Smooth muscle cell of the brain vasculature (primary cell): ENCODE measurements at regions not wholly inside any gene's neighbourhood (a gene's known extent, or its start where the extent isn't known, plus 50 kb on each side); places are given as distances from the start of the nearest gene placed in this dataset.
"Not testable (repeated sequence)": the region's sequence is repeated elsewhere in the genome, so short reads cannot be mapped to it uniquely, and the experiment has no call there.

Source experiments
- DNase-seq: peaks from one replicate; pipeline ENCODE4 v3.0.0-alpha.2; 2012; ENCODE audit warnings: low read depth, low spot score

GRCh38 chr10:84571146-84571545, 242.8 kb downstream of the CCSER2 start:
- DNase-seq, result no peak

- DNase-seq, result no peak
Observed at GRCh38 chr10:84574102-84574501, 245.7 kb downstream of the CCSER2 start.

- no peak for DNase-seq
Observed at GRCh38 chr10:84581976-84582375, 253.6 kb downstream of the CCSER2 start.

GRCh38 chr10:84583501-84583900, 255.1 kb downstream of the CCSER2 start:
- DNase-seq, result no peak

DNA sequence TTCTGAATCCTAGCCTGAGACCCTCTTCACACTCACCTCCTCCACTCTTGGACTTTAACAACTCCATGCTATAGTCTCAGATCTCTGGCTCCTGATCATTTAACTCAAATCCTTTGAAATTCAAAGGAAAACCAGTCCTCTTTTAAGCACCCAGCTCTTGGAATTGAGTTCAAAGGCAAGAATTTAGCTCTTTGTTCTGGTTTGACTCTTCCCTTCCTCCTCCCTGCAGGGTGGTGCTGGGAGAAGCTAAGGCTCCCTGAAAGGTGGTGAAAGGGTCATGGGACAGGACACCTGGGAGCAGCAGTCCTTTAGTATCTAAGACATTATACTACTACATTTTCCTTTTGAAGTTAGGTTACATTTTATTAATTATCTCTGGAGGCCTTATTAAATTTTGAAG, 259.4 kb downstream of the CCSER2 start:
- no peak for DNase-seq

GRCh38 chr10:84588426-84588825, 260.0 kb downstream of the CCSER2 start:
- no peak for DNase-seq

- no peak for DNase-seq
Observed at GRCh38 chr10:84588971-84589370, 260.6 kb downstream of the CCSER2 start.

GRCh38 chr10:84589526-84590205, 261.3 kb downstream of the CCSER2 start:
- no peak for DNase-seq

DNA sequence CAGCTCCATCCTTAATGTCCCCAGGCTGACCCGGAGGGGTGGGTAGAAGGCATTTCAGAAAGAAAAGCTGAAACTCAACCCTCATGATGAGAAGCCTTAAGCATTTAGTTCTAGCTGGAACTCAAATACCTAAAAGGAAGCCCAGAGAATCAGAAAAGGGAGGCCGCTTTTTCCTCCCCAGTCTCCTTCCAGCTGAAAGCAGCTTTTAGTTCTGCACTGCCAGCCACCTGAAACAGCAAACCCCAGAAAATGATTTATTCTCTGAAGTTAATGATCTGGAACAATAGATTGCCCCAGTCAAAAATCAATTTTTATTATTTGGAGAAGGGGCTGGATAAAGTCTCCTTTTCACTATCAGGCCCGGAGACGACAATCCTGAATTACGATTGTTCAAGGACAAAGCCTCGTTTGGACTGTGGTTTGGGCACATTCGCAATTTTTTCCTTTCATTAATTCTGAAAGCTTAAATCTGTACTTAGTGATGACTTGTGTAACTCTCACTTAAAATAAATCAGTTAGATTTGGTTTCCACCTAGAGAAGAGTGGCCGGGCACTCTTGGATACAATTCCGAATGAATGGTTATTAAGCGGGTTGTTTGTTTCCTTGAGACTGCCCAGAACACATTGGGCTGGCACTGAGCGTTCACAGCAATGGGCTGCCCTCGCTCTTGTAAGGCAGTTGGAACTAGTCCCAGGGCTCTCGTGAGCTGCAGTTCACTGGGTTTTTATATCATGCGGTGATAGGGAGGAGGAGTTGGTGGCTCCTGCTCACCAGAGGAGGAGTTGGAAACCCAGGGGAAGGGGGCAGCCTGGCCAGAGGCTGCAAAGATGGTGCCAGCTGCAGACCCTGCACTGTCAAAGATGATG, 262.2 kb downstream of the CCSER2 start:
- no peak for DNase-seq

DNA sequence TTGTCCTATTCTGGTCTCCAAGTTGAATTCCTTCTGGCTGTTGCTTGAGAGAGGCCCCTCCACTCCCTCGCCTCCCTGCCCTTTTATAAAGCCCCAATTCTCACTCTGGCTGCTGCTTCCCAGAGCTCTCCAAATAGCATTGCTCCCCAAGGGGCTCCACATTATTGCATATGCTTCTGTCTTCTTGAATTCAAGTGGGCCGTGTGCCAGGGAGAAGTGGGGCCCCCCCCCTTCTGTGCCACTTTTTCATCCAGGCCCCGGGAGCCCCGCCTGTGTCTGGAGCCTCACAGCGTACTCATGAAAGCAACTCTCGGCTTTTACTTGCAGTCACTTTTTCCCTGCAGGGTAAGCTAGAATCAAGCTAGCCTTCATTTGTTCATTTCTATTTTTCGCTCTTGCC, 265.1 kb downstream of the CCSER2 start:
- no peak for DNase-seq

DNA sequence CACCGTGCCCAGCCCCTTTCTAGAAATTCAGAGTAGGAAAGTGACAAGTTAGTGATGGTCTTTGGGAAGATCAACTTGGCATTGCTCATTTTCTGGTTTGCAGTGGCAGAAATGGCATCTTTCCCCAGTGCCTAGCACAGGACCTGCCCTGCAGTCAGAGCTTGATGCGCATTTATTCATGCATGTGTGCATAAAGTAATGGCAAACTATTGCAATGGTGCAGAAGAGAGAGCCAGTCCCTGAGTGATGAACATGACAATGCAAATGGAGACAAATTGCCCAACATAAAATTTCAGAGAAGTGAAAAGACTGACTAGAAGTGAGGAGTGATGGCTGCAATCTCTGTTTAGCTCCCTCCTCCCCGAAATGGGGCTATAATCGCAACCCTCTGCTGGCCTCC, 268.2 kb downstream of the CCSER2 start:
- DNase-seq, result no peak

DNA sequence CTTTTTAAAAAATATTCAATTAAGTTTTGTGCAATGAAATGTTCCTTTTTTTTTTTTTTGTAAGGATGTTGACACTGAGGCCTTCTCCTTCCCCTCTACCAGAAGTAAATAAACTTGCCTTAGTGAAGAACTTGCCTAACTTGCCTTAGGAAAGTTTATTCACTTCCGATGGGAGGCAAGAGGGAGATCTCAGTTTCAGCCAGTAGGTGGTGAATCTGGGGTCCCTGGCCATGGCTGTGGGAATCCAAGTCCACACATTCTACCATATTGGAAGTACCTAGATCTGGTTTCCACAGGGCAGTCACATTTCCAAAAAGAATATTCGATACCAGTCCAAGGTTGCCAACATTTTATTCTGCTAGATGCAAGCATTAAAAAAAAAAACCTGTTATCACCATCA, 270.9 kb downstream of the CCSER2 start:
- DNase-seq, result no peak

- no peak for DNase-seq
Observed at GRCh38 chr10:84600947-84601346, 272.6 kb downstream of the CCSER2 start.

GRCh38 chr10:84602543-84602942, 274.2 kb downstream of the CCSER2 start:
- DNase-seq, result not testable (repeated sequence)

DNA sequence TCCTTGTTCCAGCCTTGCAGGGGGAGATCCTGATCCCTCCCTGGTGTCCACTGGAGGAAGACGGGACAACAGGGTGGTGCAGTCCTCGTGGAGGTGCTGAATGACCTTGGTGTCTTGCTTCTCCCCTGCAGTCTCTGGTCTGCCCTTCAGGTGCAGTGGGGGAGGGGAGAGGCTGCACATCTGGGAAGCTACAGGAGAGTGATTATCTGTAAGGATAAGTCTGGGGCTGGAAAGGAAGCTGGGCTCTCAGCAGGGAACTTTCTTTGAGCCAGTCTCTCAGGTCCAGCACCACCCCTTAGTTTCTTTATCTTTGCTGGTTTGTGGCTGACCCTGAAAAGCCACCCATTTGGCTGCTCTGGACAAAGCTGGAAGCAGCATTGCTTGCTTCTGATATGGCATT, 275.6 kb downstream of the CCSER2 start:
- DNase-seq, result no peak

GRCh38 chr10:84605802-84606201, 277.4 kb downstream of the CCSER2 start:
- no peak for DNase-seq

GRCh38 chr10:84606428-84606827, 278.0 kb downstream of the CCSER2 start:
- no peak for DNase-seq

- DNase-seq, result no peak
Observed at GRCh38 chr10:84607044-84607443, 278.7 kb downstream of the CCSER2 start.

DNA sequence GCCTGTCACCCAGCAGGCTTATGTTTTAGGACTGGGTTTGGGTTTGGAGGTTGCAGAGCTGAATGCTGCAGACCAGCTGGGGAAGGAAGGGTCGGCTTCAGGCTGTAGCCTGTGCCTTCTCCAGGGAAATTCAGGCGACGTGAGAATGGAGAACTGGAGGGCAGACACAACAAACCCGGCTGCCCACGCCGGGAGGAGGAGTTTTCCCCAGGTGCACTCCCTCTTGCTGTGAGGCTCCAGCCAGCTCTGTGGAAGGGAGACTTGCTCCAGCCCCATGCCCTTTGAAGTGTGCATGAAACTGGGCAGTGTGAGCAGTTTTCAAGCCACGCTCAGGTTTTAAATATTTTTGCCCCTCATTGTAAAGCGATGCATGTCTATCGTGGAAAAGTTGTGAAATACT, 279.1 kb downstream of the CCSER2 start:
- no peak for DNase-seq

GRCh38 chr10:84608126-84608525, 279.7 kb downstream of the CCSER2 start:
- no peak for DNase-seq

DNA sequence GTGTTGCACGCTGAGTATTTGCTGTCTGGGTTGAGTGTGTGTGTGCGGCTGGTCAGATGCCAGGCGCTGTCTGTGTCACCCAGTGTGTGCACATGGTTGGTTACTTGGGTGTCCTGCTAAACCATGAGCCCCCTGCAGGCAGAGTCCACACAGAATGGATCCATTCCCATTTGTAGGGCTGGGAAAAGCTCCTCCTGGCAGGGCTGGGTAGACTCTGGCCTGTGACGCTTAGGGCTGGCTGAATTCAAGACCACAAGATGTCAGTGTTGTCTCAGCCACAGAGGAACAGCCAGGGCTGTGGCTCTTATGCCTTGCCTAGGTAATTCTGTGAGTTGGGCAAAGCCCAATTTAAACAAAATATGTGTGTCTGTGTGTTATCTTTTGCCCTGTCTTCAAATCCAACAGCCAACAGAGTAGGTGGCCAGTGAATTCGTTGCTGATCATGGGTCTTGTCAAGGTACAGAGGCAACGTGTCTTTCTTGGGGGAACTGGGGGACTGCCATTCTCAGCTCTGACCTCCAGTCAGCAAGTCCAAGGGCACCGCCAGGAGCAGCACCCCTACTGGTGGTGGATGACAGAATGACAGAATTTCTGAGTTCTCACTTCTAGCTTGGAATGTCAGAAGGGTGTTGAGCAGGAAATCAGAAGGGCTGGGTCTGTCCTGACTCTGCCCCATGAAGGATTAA, 285.1 kb downstream of the CCSER2 start:
- DNase-seq, result no peak

- DNase-seq, result no peak
Observed at GRCh38 chr10:84626397-84627087, 298.2 kb downstream of the CCSER2 start.
